Nephron (organoid): ENCODE measurements at regions not wholly inside any gene's neighbourhood (a gene's known extent, or its start where the extent isn't known, plus 50 kb on each side); places are given as distances from the start of the nearest gene placed in this dataset.

Experiments
- H3K27ac Mint-ChIP-seq, 3 experiments: 2 replicates each; pipeline ENCODE4 v1.8.0; 2020; ENCODE audit warnings: mixed read lengths in 3 of 3, mild to moderate bottlenecking in 2 of 3, moderate library complexity in 1 of 3
- H3K27me3 Mint-ChIP-seq: 2 replicates; pipeline ENCODE4 v1.8.0; 2021; ENCODE audit warnings: low read depth, mild to moderate bottlenecking, moderate library complexity, mixed read lengths
- H3K36me3 Mint-ChIP-seq: 2 replicates; pipeline ENCODE4 v1.8.0; 2020; ENCODE audit warnings: low read depth, mixed read lengths
- H3K4me1 Mint-ChIP-seq: 2 replicates; pipeline ENCODE4 v1.8.0; 2020; ENCODE audit warnings: mixed read lengths
- H3K4me3 Mint-ChIP-seq, 3 experiments: 2 replicates each; pipeline ENCODE4 v1.8.0; 2020; ENCODE audit warnings: mild to moderate bottlenecking in 3 of 3, mixed read lengths in 3 of 3, moderate library complexity in 2 of 3
- H3K9me3 Mint-ChIP-seq: 2 replicates; pipeline ENCODE4 v1.8.0; 2020; ENCODE audit warnings: mixed read lengths
- TF ChIP-seq, protein P1 (sequence below), 3 experiments: fragments of 200-600 bp; sonication (generic); IDR thresholded peaks; one replicate each; pipeline ENCODE4 v1.5.0; 2021; ENCODE audit warnings: antibody characterized with exemption in 3 of 3; ENCODE audit not compliant: unreplicated experiment in 3 of 3

DNA sequence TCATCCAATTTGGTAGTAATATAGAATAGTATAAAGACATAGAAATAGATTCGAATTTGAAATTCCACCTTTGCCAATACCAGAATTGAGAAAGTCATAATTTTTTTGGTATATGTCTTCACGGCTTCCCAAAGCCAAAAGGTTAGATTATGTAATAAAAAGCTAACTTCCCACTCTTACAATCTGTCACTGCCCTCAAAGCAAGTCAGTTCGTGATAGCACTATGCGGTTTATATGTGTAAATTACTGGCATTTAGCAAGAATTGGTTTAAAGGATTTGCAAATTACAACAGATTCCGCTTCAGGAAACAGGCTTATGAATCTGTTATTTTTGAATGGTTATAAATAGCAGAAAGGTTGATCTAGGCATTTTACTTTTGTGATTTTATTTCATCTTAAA lies 679.4 kb upstream of the ADGRL2 start:
- Mint-ChIP-seq H3K27ac (no peak overlapping the region), H3K9me3 (no peaks in the 10 kb centered on the region), H3K27me3 (no peaks in the 10 kb centered on the region), H3K4me1 (peaks cover 7% of the 10 kb centered on the region), H3K4me3 (no peak overlapping the region), H3K36me3 (no peaks in the 10 kb centered on the region)
- TF ChIP-seq, protein P1, sequence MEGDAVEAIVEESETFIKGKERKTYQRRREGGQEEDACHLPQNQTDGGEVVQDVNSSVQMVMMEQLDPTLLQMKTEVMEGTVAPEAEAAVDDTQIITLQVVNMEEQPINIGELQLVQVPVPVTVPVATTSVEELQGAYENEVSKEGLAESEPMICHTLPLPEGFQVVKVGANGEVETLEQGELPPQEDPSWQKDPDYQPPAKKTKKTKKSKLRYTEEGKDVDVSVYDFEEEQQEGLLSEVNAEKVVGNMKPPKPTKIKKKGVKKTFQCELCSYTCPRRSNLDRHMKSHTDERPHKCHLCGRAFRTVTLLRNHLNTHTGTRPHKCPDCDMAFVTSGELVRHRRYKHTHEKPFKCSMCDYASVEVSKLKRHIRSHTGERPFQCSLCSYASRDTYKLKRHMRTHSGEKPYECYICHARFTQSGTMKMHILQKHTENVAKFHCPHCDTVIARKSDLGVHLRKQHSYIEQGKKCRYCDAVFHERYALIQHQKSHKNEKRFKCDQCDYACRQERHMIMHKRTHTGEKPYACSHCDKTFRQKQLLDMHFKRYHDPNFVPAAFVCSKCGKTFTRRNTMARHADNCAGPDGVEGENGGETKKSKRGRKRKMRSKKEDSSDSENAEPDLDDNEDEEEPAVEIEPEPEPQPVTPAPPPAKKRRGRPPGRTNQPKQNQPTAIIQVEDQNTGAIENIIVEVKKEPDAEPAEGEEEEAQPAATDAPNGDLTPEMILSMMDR (IDR thresholded peaks at IDR 0.05; ENCODE audit: unreplicated experiment in 3 of 3) = no peak

DNA sequence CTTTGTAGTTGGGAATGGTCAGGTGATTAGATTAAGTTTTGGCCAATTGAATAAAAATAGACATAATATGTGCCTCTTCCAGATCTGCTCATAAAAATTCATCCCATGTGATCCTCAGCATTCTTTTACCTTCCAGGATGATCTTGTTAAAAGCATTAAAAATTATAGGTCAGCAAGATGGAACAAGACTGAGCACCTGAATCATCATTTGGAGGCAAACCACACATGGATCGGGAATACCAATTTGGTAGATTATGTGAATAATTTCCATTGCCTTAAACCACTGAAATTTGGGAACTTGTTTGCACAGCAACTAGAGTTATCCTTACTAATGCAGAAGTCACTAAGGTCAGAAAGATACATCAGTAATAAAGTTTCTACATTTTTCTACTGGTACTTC lies 681.4 kb upstream of the ADGRL2 start:
- H3K4me1 Mint-ChIP-seq = no peaks in the 10 kb centered on the region
- TF ChIP-seq, protein P1 (IDR thresholded peaks at IDR 0.05; ENCODE audit: unreplicated experiment in 3 of 3) = no peak
- H3K27ac Mint-ChIP-seq = no peak overlapping the region
- no peaks in the 10 kb centered on the region for H3K36me3 Mint-ChIP-seq
- H3K27me3 Mint-ChIP-seq = no peaks in the 10 kb centered on the region
- H3K4me3 Mint-ChIP-seq = no peak overlapping the region
- peaks cover 3% of the 10 kb centered on the region for H3K9me3 Mint-ChIP-seq

DNA sequence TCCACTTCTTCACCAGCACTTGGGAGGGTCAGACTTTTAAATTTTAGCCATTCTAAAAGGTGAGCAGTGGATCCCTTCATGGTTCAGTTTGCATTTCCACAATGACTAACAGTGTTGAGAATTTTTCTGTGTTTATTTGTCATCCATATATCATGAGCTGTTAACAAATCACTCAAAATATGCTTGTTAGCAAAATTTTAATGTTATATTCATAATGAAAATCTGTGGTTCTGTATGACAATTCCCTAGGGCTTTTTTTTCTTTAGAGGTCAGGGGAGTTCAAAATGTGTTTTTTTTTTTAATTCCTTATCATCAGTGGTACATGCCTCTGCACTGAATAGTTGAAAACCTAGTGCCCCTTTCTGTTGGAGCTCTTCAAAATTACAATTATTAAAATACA lies 682.2 kb upstream of the ADGRL2 start:
- no peaks in the 10 kb centered on the region for H3K27me3 Mint-ChIP-seq
- H3K9me3 Mint-ChIP-seq = peaks cover 3% of the 10 kb centered on the region
- TF ChIP-seq, protein P1 (IDR thresholded peaks at IDR 0.05; ENCODE audit: unreplicated experiment in 3 of 3) = no peak
- no peaks in the 10 kb centered on the region for H3K4me1 Mint-ChIP-seq
- H3K4me3 Mint-ChIP-seq = no peak overlapping the region
- no peaks in the 10 kb centered on the region for H3K36me3 Mint-ChIP-seq
- no peak overlapping the region for H3K27ac Mint-ChIP-seq

DNA sequence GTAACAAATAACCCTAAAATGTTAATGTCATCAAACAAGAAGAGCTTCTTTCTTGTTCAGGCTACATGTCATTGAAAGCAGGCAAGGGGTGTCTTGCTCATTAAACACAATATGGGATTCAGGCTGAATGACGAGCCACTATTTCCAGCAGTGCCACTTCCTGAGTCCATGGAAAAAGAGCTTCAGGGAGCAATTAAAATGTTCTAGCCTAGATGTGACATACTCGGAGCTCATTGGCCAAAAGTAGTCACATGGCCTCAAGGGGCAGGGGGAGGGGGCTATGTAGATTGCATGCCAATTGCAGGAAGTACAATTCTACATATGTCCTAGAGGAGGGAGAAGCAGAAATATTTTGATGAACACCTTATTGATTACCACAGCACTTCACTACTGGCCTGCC lies 685.3 kb upstream of the ADGRL2 start:
- TF ChIP-seq, protein P1 (IDR thresholded peaks at IDR 0.05; ENCODE audit: unreplicated experiment in 3 of 3) = no peak
- H3K9me3 Mint-ChIP-seq = peaks cover 3% of the 10 kb centered on the region
- no peak overlapping the region for H3K27ac Mint-ChIP-seq
- no peaks in the 10 kb centered on the region for H3K27me3 Mint-ChIP-seq
- no peaks in the 10 kb centered on the region for H3K36me3 Mint-ChIP-seq
- no peaks in the 10 kb centered on the region for H3K4me1 Mint-ChIP-seq
- no peak overlapping the region for H3K4me3 Mint-ChIP-seq

DNA sequence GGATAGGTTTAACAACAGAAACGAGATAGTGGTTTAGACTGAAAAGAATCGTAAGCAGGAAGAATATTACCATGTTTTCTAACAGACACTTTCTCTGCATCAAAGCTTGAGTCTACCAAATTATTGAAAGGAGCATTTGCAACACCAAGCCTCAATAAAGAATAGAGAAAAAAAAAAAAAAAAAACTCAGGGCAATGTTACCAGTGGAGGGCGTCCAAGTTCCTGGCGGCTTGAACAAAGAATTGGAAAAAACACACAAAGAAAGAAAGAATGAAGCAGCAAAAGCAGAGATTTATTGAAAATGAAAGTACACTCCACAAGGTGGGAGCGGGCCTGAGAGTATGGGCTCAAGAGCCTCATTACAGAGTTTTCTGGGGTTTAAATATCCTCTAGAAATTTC lies 686.5 kb upstream of the ADGRL2 start:
- Mint-ChIP-seq H3K27me3 (no peaks in the 10 kb centered on the region), H3K27ac (no peak overlapping the region), H3K4me1 (no peaks in the 10 kb centered on the region), H3K4me3 (no peak overlapping the region), H3K9me3 (peaks cover 3% of the 10 kb centered on the region), H3K36me3 (no peaks in the 10 kb centered on the region)
- TF ChIP-seq, protein P1 (IDR thresholded peaks at IDR 0.05; ENCODE audit: unreplicated experiment in 3 of 3) = no peak

DNA sequence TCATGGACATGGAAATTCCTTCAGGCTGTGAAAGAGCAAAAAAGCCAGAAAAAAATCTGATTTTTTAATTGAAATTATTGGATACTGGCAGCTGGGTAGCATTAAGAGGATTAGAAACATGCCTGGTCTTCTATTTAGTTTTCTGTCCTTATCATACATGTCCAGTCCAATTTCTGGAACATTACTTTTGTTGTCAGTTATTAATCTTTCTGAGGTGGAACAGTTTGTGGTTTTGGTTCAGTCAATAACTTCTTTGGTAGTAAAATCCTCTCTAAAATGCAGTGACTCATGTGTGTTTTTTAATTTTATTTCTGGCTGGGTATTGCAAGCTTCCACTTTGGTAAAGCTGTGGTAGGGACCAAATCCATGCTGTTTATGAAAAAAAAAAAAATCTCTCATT lies 687.0 kb upstream of the ADGRL2 start:
- H3K4me3 Mint-ChIP-seq = no peak overlapping the region
- H3K9me3 Mint-ChIP-seq = peaks cover 3% of the 10 kb centered on the region
- TF ChIP-seq, protein P1 (IDR thresholded peaks at IDR 0.05; ENCODE audit: unreplicated experiment in 3 of 3) = no peak
- no peaks in the 10 kb centered on the region for H3K4me1 Mint-ChIP-seq
- H3K27me3 Mint-ChIP-seq = no peaks in the 10 kb centered on the region
- no peaks in the 10 kb centered on the region for H3K36me3 Mint-ChIP-seq
- no peak overlapping the region for H3K27ac Mint-ChIP-seq
